ENCODE measurements at regions not wholly inside any gene's neighbourhood (a gene's known extent, or its start where the extent isn't known, plus 50 kb on each side); places are given as distances from the start of the nearest gene placed in this dataset.

DNA sequence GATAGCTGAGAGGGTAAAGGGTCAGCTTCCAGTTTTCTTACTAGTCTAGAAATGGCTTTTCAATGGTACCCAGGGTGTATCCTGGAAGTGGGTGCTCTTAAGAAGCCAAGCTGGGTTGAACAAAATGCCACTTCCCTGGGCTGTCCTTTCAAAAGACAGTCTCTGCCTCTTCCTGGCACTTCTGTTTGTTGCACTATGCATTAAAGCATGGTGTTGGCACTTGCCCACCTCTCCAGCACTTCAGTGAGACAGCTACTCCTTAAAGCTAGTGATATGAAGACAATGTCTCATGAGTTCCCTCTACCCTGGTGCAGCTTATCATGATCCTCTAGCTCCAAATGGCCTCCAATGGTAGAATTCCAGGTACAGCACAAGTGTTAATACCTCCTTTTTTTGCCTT is 74.3 kb upstream of the IGFBP5 start:
- no peak for DNase-seq (ENCODE audit: low read depth)
- H3K4me3 ChIP-seq (ENCODE audit: low read depth, low read length): no peak overlapping the region
- TF ChIP-seq CTCF (IDR thresholded peaks at IDR 0.05; ENCODE audit: control insufficient read depth, extremely low read depth, insufficient read depth): no peak

- no peak for TF ChIP-seq CTCF (IDR thresholded peaks at IDR 0.05; ENCODE audit: control insufficient read depth, extremely low read depth, insufficient read depth)
- no peak for DNase-seq (ENCODE audit: low read depth)
- no peak overlapping the region for H3K4me3 ChIP-seq (ENCODE audit: low read depth, low read length)
Measured at GRCh38 chr2:216768908-216769411, 73.6 kb upstream of the IGFBP5 start.

DNA sequence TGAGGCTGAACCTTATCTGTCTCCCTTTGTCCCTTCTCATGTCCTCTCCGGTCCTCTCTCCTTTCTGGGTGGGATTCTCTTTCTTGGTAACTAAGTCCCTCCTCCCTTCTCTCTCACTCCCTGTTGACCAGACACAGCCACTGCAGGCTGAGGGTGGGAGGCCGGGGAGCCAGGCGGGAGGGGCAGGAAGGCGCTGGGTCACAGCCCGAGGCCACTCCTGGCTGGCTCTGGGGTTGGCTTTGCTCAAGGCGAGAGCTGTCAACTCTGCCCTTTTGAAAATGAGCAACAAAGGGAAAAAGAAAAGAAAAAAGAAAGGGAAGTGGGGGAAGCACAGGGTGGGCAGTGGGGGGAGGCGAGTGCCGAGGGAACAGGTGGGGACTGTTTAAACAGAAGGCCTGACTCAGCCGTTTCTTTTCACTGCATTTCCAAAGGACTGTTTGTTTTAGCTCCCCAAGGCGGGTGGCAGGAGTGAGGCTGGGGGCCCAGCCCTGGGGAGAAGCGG is 70.5 kb upstream of the IGFBP5 start:
- TF ChIP-seq CTCF (IDR thresholded peaks at IDR 0.05; ENCODE audit: control insufficient read depth, extremely low read depth, insufficient read depth): no peak
- H3K4me3 ChIP-seq (ENCODE audit: low read depth, low read length): no peak overlapping the region
- DNase-seq (ENCODE audit: low read depth): no peak

DNA sequence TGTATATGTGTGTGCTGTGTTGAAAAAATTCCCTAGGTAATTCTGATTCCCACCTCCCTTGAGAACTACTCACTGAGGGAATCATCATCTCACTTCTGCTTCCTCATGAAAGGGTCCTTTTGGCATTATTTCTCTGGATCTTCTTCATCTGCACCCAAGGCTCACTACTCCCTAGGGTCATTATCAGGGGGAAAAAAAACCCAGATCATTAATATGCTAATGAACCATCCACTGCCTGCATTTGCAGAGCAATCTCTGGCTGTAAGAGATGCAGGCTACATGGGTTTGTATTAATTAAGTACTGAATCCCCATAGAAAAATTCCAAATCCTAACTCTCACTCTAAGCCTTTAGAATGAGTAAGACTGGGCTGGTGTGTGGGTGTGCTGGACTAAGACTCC is 68.0 kb upstream of the IGFBP5 start:
- TF ChIP-seq CTCF (IDR thresholded peaks at IDR 0.05; ENCODE audit: control insufficient read depth, extremely low read depth, insufficient read depth): no peak
- no peak overlapping the region for H3K4me3 ChIP-seq (ENCODE audit: low read depth, low read length)
- no peak for DNase-seq (ENCODE audit: low read depth)

- no peak for DNase-seq (ENCODE audit: low read depth)
- TF ChIP-seq CTCF (IDR thresholded peaks at IDR 0.05; ENCODE audit: control insufficient read depth, extremely low read depth, insufficient read depth): no peak
- H3K4me3 ChIP-seq (ENCODE audit: low read depth, low read length): no peak overlapping the region
Measured at GRCh38 chr2:216761809-216762208, 66.5 kb upstream of the IGFBP5 start.

GRCh38 chr2:216761133-216761532 is 65.8 kb upstream of the IGFBP5 start:
- H3K4me3 ChIP-seq (ENCODE audit: low read depth, low read length): no peak overlapping the region
- no peak for DNase-seq (ENCODE audit: low read depth)
- TF ChIP-seq CTCF (IDR thresholded peaks at IDR 0.05; ENCODE audit: control insufficient read depth, extremely low read depth, insufficient read depth): no peak

All from LNCaP clone FGC (cell line).